Chondrocyte (in vitro differentiated cells): ENCODE measurements at regions not wholly inside any gene's neighbourhood (a gene's known extent, or its start where the extent isn't known, plus 50 kb on each side); places are given as distances from the start of the nearest gene placed in this dataset. TPM values are rescaled to one million over a fixed set of nuclear protein-coding genes. Genes with fewer than 3 reads are reported as not detected.

Source experiments
- DNase-seq: peaks from one replicate; pipeline ENCODE4 v3.0.0; 2021; ENCODE audit warnings: mixed read lengths, low spot score
- H3K27ac Mint-ChIP-seq: one replicate; pipeline ENCODE4 v1.8.0; 2021; ENCODE audit warnings: mild to moderate bottlenecking, moderate library complexity, mixed read lengths; ENCODE audit not compliant: unreplicated experiment
- H3K27me3 Mint-ChIP-seq: 2 replicates; pipeline ENCODE4 v1.8.0; 2021; ENCODE audit warnings: low read depth, mixed read lengths
- H3K36me3 Mint-ChIP-seq: 2 replicates; pipeline ENCODE4 v1.8.0; 2021; ENCODE audit warnings: low read depth, mixed read lengths
- H3K4me1 Mint-ChIP-seq: 2 replicates; pipeline ENCODE4 v1.8.0; 2021; ENCODE audit warnings: low read depth, mild to moderate bottlenecking, mixed read lengths
- H3K4me3 Mint-ChIP-seq: one replicate; pipeline ENCODE4 v1.8.0; 2021; ENCODE audit warnings: mild to moderate bottlenecking, moderate library complexity, mixed read lengths; ENCODE audit not compliant: unreplicated experiment
- H3K9me3 Mint-ChIP-seq: 2 replicates; pipeline ENCODE4 v1.8.0; 2021; ENCODE audit warnings: low read depth, mixed read lengths
- microRNA-seq: library from miRNA; unstranded; fragments of <30 nt; microRNA quantifications from one replicate; pipeline ENCODE4 v1.2.0, GENCODE V29; 2020; ENCODE audit warnings: borderline number of aligned reads
- TF ChIP-seq, protein P1 (sequence below): fragments of 200-600 bp; sonication (generic); IDR thresholded peaks from 2 replicates; pipeline ENCODE4 v1.5.0; 2021; ENCODE audit warnings: antibody characterized with exemption, mild to moderate bottlenecking, moderate library complexity

GRCh38 chr2:184543832-184544231 is 54.5 kb upstream of the ZNF804A start:
- Mint-ChIP-seq H3K4me3 (no peak overlapping the region), H3K27me3 (no peaks in the 10 kb centered on the region), H3K4me1 (no peaks in the 10 kb centered on the region), H3K36me3 (no peaks in the 10 kb centered on the region), H3K9me3 (peaks cover 4% of the 10 kb centered on the region), H3K27ac (no peak overlapping the region)
- TF ChIP-seq, protein P1, sequence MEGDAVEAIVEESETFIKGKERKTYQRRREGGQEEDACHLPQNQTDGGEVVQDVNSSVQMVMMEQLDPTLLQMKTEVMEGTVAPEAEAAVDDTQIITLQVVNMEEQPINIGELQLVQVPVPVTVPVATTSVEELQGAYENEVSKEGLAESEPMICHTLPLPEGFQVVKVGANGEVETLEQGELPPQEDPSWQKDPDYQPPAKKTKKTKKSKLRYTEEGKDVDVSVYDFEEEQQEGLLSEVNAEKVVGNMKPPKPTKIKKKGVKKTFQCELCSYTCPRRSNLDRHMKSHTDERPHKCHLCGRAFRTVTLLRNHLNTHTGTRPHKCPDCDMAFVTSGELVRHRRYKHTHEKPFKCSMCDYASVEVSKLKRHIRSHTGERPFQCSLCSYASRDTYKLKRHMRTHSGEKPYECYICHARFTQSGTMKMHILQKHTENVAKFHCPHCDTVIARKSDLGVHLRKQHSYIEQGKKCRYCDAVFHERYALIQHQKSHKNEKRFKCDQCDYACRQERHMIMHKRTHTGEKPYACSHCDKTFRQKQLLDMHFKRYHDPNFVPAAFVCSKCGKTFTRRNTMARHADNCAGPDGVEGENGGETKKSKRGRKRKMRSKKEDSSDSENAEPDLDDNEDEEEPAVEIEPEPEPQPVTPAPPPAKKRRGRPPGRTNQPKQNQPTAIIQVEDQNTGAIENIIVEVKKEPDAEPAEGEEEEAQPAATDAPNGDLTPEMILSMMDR, result no peak
- no peak for DNase-seq

Small RNA genes lying in the stretch of these regions (microRNA-seq; reads per million reads assigned to microRNA genes)
- not detected for gene MIR548AE1
